NT2/D1 (cell line): ENCODE measurements at regions not wholly inside any gene's neighbourhood (a gene's known extent, or its start where the extent isn't known, plus 50 kb on each side); places are given as distances from the start of the nearest gene placed in this dataset.
"Not testable (repeated sequence)": the region's sequence is repeated elsewhere in the genome, so short reads cannot be mapped to it uniquely, and the experiment has no call there.

ENCODE experiments used
- DNase-seq: peaks from one replicate; pipeline ENCODE4 v3.0.0-alpha.2; 2011; ENCODE audit warnings: low read depth, low spot score
- H3K27me3 ChIP-seq: 2 replicates; pipeline ENCODE4 v1.6.0; 2011; ENCODE audit warnings: mild to moderate bottlenecking; ENCODE audit not compliant: insufficient read length, insufficient read depth
- H3K36me3 ChIP-seq: 2 replicates; pipeline ENCODE4 v1.6.1; 2011; ENCODE audit warnings: mild to moderate bottlenecking, low read length, mixed read lengths; ENCODE audit not compliant: insufficient read depth, insufficient read length
- H3K4me1 ChIP-seq: 2 replicates; pipeline ENCODE4 v1.5.1; 2011; ENCODE audit not compliant: insufficient read depth, insufficient read length
- H3K4me3 ChIP-seq: 2 replicates; pipeline ENCODE4 v1.5.1; 2011; ENCODE audit warnings: low read depth; ENCODE audit not compliant: insufficient read length
- H3K9ac ChIP-seq: 2 replicates; pipeline ENCODE4 v1.6.0; 2011; ENCODE audit warnings: low read depth; ENCODE audit not compliant: insufficient read length
- H3K9me3 ChIP-seq: 2 replicates; pipeline ENCODE4 v1.5.1; 2011; ENCODE audit warnings: mild to moderate bottlenecking, low read length; ENCODE audit not compliant: insufficient read depth
- SUZ12 ChIP-seq: IDR thresholded peaks from 2 replicates; pipeline ENCODE4 v1.6.1; 2011; ENCODE audit not compliant: insufficient read length, insufficient read depth; ENCODE audit errors: extremely low read depth
- YY1 ChIP-seq: IDR thresholded peaks from 2 replicates; pipeline ENCODE4 v1.6.1; 2011; ENCODE audit not compliant: insufficient read length, insufficient read depth
- ZNF274 ChIP-seq: IDR thresholded peaks from 2 replicates; pipeline ENCODE4 v1.6.1; 2011; ENCODE audit warnings: mild to moderate bottlenecking, low read depth, low read length

DNA sequence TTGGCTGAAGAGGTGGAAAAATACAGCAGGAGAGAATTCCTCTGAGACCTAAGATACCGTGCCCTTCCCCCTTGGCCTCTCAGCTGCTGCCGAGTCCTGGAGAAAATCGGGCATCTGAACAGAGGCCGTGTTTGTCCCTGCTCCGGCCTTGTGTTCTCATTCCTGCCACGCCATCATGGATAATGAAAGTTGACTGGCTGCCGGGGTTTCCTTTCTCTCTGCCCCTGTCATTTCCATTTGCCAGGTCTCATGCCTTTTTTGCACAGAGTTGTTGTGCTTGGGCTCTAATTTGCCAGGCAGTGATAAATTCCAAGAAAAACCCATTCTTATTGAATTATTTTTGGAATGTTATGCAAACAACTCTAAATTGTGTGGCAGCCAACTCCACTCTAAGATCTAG, 496.9 kb upstream of the TNP1 start:
- DNase-seq = no peak

DNA sequence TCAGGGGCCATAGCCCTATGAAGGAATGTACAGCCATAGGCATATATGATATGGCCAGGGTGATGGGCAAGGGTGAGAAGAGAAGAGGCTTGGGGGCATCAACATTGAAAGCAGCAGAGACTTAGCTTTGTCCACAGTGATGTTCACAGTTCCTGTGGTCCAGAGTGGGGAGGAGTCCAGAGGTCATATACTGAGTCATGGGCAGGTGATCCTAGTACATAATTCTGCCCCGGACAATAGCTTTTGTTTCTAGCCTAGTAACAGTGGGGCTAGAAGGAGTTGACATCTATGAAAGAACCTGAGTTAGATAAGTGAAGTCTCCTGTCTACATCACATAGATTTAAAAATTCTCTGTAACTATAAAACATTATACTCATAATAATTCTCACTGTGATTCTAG, 496.3 kb upstream of the TNP1 start:
- no peak overlapping the region for H3K4me3 ChIP-seq
- H3K36me3 ChIP-seq = no peaks in the 10 kb centered on the region
- DNase-seq = no peak
- peaks cover 2% of the 10 kb centered on the region for H3K4me1 ChIP-seq
- H3K9me3 ChIP-seq = no peaks in the 10 kb centered on the region
- H3K9ac ChIP-seq = no peak overlapping the region
- TF ChIP-seq ZNF274 (no peak), YY1 (no peak), SUZ12 (no peak)
- H3K27me3 ChIP-seq = no peaks in the 10 kb centered on the region

More for the DNA sequence above, 496.9 kb upstream of the TNP1 start:
- no peaks in the 10 kb centered on the region for H3K36me3 ChIP-seq
- H3K9me3 ChIP-seq = no peaks in the 10 kb centered on the region
- no peak overlapping the region for H3K4me3 ChIP-seq
- H3K9ac ChIP-seq = no peak overlapping the region
- no peaks in the 10 kb centered on the region for H3K27me3 ChIP-seq
- TF ChIP-seq SUZ12 (no peak), ZNF274 (no peak), YY1 (no peak)
- peaks cover 2% of the 10 kb centered on the region for H3K4me1 ChIP-seq

DNA sequence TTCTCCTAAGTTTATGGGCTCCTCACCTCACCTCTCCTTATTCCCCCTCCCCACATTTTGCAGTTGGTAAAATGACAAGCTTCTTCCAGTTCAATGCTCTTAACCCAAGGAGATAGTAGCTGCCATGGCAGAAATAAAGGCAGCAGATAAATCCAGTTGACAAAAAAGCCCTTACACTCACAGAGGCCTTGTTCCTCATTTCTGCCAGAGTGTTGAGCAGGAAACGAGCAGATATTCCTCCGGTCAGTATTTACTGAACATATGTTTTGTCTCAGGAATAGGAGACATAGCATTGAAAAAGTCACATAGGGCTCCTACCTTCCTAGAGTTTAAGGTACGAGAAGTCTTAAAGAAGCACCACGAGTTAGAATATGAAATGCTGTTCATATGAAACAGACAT, 493.7 kb upstream of the TNP1 start:
- no peak for DNase-seq
- Histone ChIP-seq H3K9ac (no peak overlapping the region), H3K4me1 (peaks cover under 1% of the 10 kb centered on the region), H3K4me3 (no peak overlapping the region), H3K27me3 (no peaks in the 10 kb centered on the region), H3K36me3 (no peaks in the 10 kb centered on the region), H3K9me3 (peaks cover 9% of the 10 kb centered on the region; the same call in 1 of the 2 replicates)
- TF ChIP-seq SUZ12 (no peak), ZNF274 (no peak)

DNA sequence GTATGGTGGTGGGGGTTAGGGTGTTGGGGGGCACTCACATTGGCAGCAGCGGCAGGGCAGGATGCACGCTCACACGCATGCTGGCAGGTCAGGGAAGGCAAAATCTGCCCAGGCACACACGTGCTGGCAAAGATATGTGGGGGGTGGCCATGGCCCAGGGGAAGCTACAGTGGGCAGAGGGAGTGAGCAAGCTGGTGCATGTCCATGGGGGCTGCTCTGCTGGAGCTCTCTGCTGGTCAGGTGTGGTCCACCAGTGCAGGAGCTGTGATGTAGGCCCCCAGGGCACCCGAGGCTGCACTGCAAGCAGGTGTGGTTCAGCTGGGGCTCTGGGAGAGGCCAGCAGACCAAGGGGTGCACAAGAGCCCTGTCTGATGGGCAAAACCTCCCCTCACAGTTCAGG, 491.5 kb upstream of the TNP1 start:
- no peaks in the 10 kb centered on the region for H3K4me1 ChIP-seq
- no peak overlapping the region for H3K9ac ChIP-seq
- TF ChIP-seq SUZ12 (no peak), YY1 (no peak), ZNF274 (no peak)
- peaks cover 9% of the 10 kb centered on the region; the same call in 1 of the 2 replicates for H3K9me3 ChIP-seq
- no peak for DNase-seq
- no peaks in the 10 kb centered on the region for H3K27me3 ChIP-seq
- H3K4me3 ChIP-seq = no peak overlapping the region
- H3K36me3 ChIP-seq = no peaks in the 10 kb centered on the region

DNA sequence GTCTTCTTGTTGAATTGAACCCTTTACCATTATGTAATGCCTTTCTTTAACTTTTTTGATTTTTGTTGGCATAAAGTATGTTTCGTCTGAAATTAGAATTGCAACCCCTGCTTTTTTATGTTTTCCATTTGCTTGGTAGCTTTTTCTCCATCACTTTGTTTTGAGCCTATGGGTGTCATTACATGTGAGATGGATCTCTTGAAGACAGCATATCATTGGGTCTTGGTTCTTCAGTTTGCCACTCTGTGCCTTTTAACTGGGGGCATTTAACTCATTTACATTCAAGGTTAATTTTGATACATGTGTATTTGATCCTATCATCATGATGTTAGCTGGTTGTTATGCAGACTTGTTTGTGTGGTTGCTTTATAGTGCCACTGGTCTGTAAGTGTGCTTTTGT, 489.4 kb upstream of the TNP1 start:
- no peak for DNase-seq
- TF ChIP-seq YY1 = no peak
- no peak for TF ChIP-seq SUZ12
- TF ChIP-seq ZNF274 = no peak
- H3K4me1 ChIP-seq = no peaks in the 10 kb centered on the region
- H3K27me3 ChIP-seq = no peaks in the 10 kb centered on the region
- H3K9me3 ChIP-seq = peaks cover 9% of the 10 kb centered on the region; the same call in 1 of the 2 replicates
- no peak overlapping the region for H3K9ac ChIP-seq
- H3K4me3 ChIP-seq = no peak overlapping the region
- no peaks in the 10 kb centered on the region for H3K36me3 ChIP-seq

DNA sequence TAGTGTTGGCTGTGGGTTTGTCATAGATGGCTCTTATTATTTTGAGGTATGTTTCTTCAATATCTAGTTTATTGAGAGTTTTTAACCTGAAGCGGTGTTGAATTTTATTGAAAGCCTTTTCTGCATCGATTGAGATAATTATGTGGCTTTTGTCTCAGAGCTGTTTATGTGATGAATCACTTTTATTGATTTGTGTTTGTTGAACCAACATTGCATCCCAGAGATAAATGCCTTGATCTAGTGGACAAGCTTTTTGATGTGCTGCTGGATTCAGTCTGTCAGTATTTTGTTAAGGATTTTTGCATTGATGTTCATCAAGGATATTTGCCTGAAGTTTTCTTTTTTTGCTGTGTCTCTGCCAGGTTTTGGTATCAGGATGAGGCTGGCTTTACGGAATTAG, 487.8 kb upstream of the TNP1 start:
- not testable (repeated sequence) for H3K4me1 ChIP-seq, H3K36me3 ChIP-seq, DNase-seq, H3K9me3 ChIP-seq, H3K9ac ChIP-seq, H3K4me3 ChIP-seq, H3K27me3 ChIP-seq

DNA sequence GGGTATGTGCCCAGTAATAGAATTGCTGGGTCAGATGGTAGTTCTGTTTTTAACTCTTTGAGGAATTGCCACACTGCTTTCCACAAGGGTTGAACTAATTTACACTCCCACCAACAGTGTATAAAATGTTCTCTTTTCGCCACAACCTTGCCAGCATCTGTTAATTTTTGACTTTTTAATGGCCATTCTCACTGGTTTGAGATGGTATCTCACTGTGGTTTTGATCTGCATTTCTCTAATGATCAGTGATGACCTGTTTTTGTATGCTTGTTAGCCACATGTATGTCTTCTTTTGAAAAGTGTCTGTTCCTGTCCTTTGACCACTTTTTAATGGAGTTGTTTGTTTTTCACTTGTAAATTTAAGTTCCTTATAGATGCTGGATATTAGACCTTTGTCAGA, 486.2 kb upstream of the TNP1 start:
- H3K4me3 ChIP-seq, DNase-seq, H3K4me1 ChIP-seq, H3K9me3 ChIP-seq, H3K9ac ChIP-seq, H3K36me3 ChIP-seq, H3K27me3 ChIP-seq: not testable (repeated sequence)

DNA sequence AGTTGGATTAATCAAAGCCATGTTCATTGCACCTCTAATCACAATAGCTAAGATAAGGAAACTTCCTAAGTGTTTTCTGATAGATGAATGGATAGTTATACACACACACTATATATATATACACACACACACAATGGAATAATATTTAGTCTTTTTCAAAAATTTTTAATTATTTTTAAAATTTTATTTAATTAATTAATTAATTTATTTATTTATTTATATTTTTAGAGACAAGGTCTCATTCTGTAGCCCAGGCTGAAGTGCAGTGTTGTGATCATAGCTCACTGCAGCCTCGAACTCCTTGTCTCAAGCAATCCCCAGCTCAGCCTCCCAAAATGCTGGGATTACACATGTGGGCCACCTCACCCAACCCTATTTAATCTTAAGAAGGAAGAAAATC, 481.0 kb upstream of the TNP1 start:
- Histone ChIP-seq H3K9me3 (no peaks in the 10 kb centered on the region), H3K4me3 (no peak overlapping the region), H3K27me3 (no peaks in the 10 kb centered on the region), H3K9ac (no peak overlapping the region), H3K4me1 (no peaks in the 10 kb centered on the region), H3K36me3 (no peaks in the 10 kb centered on the region)
- no peak for DNase-seq
- TF ChIP-seq ZNF274 (no peak), SUZ12 (no peak), YY1 (no peak)

DNA sequence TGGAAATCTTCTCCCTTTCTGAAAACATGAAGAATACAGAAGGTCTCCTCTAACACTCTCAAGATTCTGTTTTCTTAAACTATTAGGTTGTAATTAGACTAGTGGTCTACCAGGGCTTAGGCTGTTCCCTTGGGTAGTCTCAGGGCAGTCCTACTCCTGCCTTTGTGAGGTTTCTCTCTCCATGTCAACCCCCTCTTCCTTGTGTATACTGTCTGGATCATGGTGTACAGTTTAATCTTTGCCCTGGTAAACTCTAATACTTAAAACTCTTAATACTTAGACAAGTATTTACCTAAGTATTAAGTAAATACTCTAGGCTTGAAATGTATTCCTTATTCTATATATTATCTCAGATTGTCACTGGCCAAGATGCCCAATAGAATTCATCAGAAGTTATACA, 480.3 kb upstream of the TNP1 start:
- DNase-seq = no peak
- Histone ChIP-seq H3K9ac (no peak overlapping the region), H3K4me1 (no peaks in the 10 kb centered on the region), H3K4me3 (no peak overlapping the region), H3K9me3 (no peaks in the 10 kb centered on the region), H3K27me3 (no peaks in the 10 kb centered on the region), H3K36me3 (no peaks in the 10 kb centered on the region)
- TF ChIP-seq YY1 = no peak
- no peak for TF ChIP-seq SUZ12
- TF ChIP-seq ZNF274 = no peak
